HG03571 (cell line): ENCODE measurements at regions not wholly inside any gene's neighbourhood (a gene's known extent, or its start where the extent isn't known, plus 50 kb on each side); places are given as distances from the start of the nearest gene placed in this dataset.
A peak's percentile ranks its signal among the peaks of the same experiment; 100 is the strongest.

Experiments used
- ATAC-seq: cut with Tn5 transposase; IDR thresholded peaks from one replicate; pipeline ENCODE4 v1.9.1; 2021; ENCODE audit not compliant: unreplicated experiment

- no peak for ATAC-seq
These were observed 340.8 kb downstream of the ARL4A start for GRCh38 chr7:13028036-13028824.

- no peak for ATAC-seq
These were observed 341.3 kb downstream of the ARL4A start for GRCh38 chr7:13028825-13029099.

- no peak for ATAC-seq
These were observed 344.0 kb downstream of the ARL4A start for GRCh38 chr7:13031468-13031867.

GRCh38 chr7:13032084-13032483, 344.7 kb downstream of the ARL4A start:
- ATAC-seq, result no peak

- ATAC-seq, result no peak
These were observed 345.1 kb downstream of the ARL4A start for GRCh38 chr7:13032576-13032975.

- no peak for ATAC-seq
These were observed 347.3 kb downstream of the ARL4A start for GRCh38 chr7:13034693-13035092.

- no peak for ATAC-seq
These were observed 347.8 kb downstream of the ARL4A start for GRCh38 chr7:13035233-13035632.

GRCh38 chr7:13036256-13036780, 348.9 kb downstream of the ARL4A start:
- no peak for ATAC-seq

GRCh38 chr7:13037216-13037615, 349.8 kb downstream of the ARL4A start:
- no peak for ATAC-seq

GRCh38 chr7:13041368-13041988, 354.0 kb downstream of the ARL4A start:
- no peak for ATAC-seq

- ATAC-seq, result no peak
These were observed 355.3 kb downstream of the ARL4A start for GRCh38 chr7:13042605-13043236.

GRCh38 chr7:13044309-13044708, 356.9 kb downstream of the ARL4A start:
- ATAC-seq, result no peak

GRCh38 chr7:13047061-13047460, 359.6 kb downstream of the ARL4A start:
- ATAC-seq, result no peak

- ATAC-seq, result no peak
These were observed 362.5 kb downstream of the ARL4A start for GRCh38 chr7:13049946-13050345.

- ATAC-seq, result no peak
These were observed 363.3 kb downstream of the ARL4A start for GRCh38 chr7:13050703-13051102.

- no peak for ATAC-seq
These were observed 368.4 kb downstream of the ARL4A start for GRCh38 chr7:13055732-13056368.

GRCh38 chr7:13057462-13058200, 370.2 kb downstream of the ARL4A start:
- peak; percentile 94 for ATAC-seq

- no peak for ATAC-seq
These were observed 372.7 kb downstream of the ARL4A start for GRCh38 chr7:13060173-13060572.

GRCh38 chr7:13061115-13061514, 373.7 kb downstream of the ARL4A start:
- no peak for ATAC-seq

GRCh38 chr7:13062631-13063030, 375.2 kb downstream of the ARL4A start:
- no peak for ATAC-seq

GRCh38 chr7:13067036-13067435, 379.6 kb downstream of the ARL4A start:
- ATAC-seq, result no peak
